Caco-2 (cell line): ENCODE measurements at regions not wholly inside any gene's neighbourhood (a gene's known extent, or its start where the extent isn't known, plus 50 kb on each side); places are given as distances from the start of the nearest gene placed in this dataset.

Experiments
- BruUV-seq: library from RNA; stranded (reverse); fragments of 400-500 nt; replicated peaks from 2 replicates; lab custom pipeline; 2021; lab: Mats Ljungman, UMichigan
- CTCF ChIA-PET: fragments of 300-600 bp; sonication (Branson Sonifier 250); formaldehyde crosslinking; loops from one replicate; lab custom pipeline; 2022; ENCODE audit warnings: antibody characterized with exemption; lab: Charles Lee
- POLR2A ChIA-PET: fragments of 300-600 bp; sonication (Branson Sonifier 250); formaldehyde crosslinking; loops from one replicate; lab custom pipeline; 2022; ENCODE audit warnings: antibody characterized with exemption; lab: Charles Lee
- DNase-seq, 2 experiments: peaks; one replicate each; pipeline versions ENCODE4 v3.0.0 to v3.0.0-alpha.2; 2020 to 2022
- H3K27me3 ChIP-seq: replicated peaks from 2 replicates; pipeline ENCODE4 v1.6.0; 2011; ENCODE audit warnings: low read length; ENCODE audit not compliant: control insufficient read depth, insufficient read depth
- H3K36me3 ChIP-seq: 2 replicates; pipeline ENCODE4 v1.5.1; 2011; ENCODE audit warnings: low read length; ENCODE audit not compliant: control insufficient read depth, insufficient read depth
- H3K4me1 ChIP-seq: fragments of 250-450 bp; sonication (Bioruptor Pico); 2 replicates; pipeline ENCODE4 v1.5.1; 2020; ENCODE audit warnings: mild to moderate bottlenecking
- H3K4me3 ChIP-seq: 2 replicates; pipeline ENCODE4 v1.5.1; 2011; ENCODE audit warnings: low read depth, mild to moderate bottlenecking, control low read depth, low read length
- H3K9me3 ChIP-seq: fragments of 250-450 bp; sonication (Bioruptor Pico); 2 replicates; pipeline ENCODE4 v1.5.1; 2020; ENCODE audit warnings: mild to moderate bottlenecking, moderate library complexity
- H3K27ac Mint-ChIP-seq: one replicate; pipeline ENCODE4 v1.8.0; 2022; ENCODE audit warnings: mixed read lengths; ENCODE audit not compliant: unreplicated experiment
- H3K27me3 Mint-ChIP-seq: one replicate; pipeline ENCODE4 v1.8.0; 2022; ENCODE audit warnings: mixed read lengths; ENCODE audit not compliant: insufficient read depth, unreplicated experiment
- H3K36me3 Mint-ChIP-seq: one replicate; pipeline ENCODE4 v1.8.0; 2022; ENCODE audit warnings: mild to moderate bottlenecking, mixed read lengths; ENCODE audit not compliant: insufficient read depth, unreplicated experiment
- H3K4me1 Mint-ChIP-seq: one replicate; pipeline ENCODE4 v1.8.0; 2022; ENCODE audit warnings: low read depth, mixed read lengths; ENCODE audit not compliant: unreplicated experiment
- H3K4me3 Mint-ChIP-seq: one replicate; pipeline ENCODE4 v1.8.0; 2022; ENCODE audit warnings: mild to moderate bottlenecking, moderate library complexity, mixed read lengths; ENCODE audit not compliant: unreplicated experiment
- H3K9me3 Mint-ChIP-seq: one replicate; pipeline ENCODE4 v1.8.0; 2022; ENCODE audit warnings: mixed read lengths; ENCODE audit not compliant: unreplicated experiment
- CTCF ChIP-seq, 2 experiments: fragments of 200-600 bp in 1 of 2; IDR thresholded peaks; 1 replicate in 1 of 2; 2 replicates in 1 of 2; pipeline versions ENCODE4 v1.5.1 to v1.8.0; 2011 to 2022; ENCODE audit warnings: antibody characterized with exemption in 1 of 2, control low read depth in 1 of 2, inconsistent platforms in 1 of 2, low read depth in 1 of 2, low read length in 1 of 2, mild to moderate bottlenecking in 1 of 2, moderate library complexity in 1 of 2; ENCODE audit not compliant: insufficient read depth in 1 of 2, severe bottlenecking in 1 of 2, unreplicated experiment in 1 of 2
- intact Hi-C: fragments of 100-400 bp; cut with micrococcal nuclease; formaldehyde crosslinking; loops from one replicate; pipeline ENCODE4 v1.10.0; 2022; ENCODE audit not compliant: unreplicated experiment

- H3K27ac Mint-ChIP-seq = no peak overlapping the region
These were observed 151.8 kb upstream of the GCFC2 start for GRCh38 chr2:75862547-75862946.

GRCh38 chr2:75853436-75853835, 142.7 kb upstream of the GCFC2 start:
- Mint-ChIP-seq H3K9me3 (peaks cover 52% of the 10 kb centered on the region), H3K4me3 (no peak overlapping the region), H3K27ac (no peak overlapping the region), H3K27me3 (no peaks in the 10 kb centered on the region), H3K36me3 (no peaks in the 10 kb centered on the region), H3K4me1 (no peaks in the 10 kb centered on the region)
- H3K9me3 ChIP-seq = 0 out of 2 replicates have a peak, but pooled peaks cover 7% of the 10 kb centered on the region
- intact Hi-C loops = loop anchor here (5.0 kb wide), 1 partner anchor 61 kb away; no protein-coding TSS in a partner anchor
- BruUV-seq = no TSS peak
- no peak for DNase-seq
- H3K36me3 ChIP-seq = no peaks in the 10 kb centered on the region
- TF ChIP-seq CTCF (IDR thresholded peaks at IDR 0.05; ENCODE audit: insufficient read depth in 1 of 2, low read depth in 1 of 2, low read length in 1 of 2, severe bottlenecking in 1 of 2, unreplicated experiment in 1 of 2) = no peak
- ChIA-PET POLR2A (no interaction called here), CTCF (no interaction called here)
- no peaks in the 10 kb centered on the region for H3K4me1 ChIP-seq
- H3K27me3 ChIP-seq = no peaks in the 10 kb centered on the region
- H3K4me3 ChIP-seq = no peak overlapping the region

More at GRCh38 chr2:75862547-75862946, 151.8 kb upstream of the GCFC2 start:
- Histone ChIP-seq H3K27me3 (no peaks in the 10 kb centered on the region), H3K4me1 (no peaks in the 10 kb centered on the region), H3K9me3 (no peaks in the 10 kb centered on the region; the same call in 1 of the 2 replicates), H3K36me3 (no peaks in the 10 kb centered on the region), H3K4me3 (no peak overlapping the region)
- CTCF ChIA-PET = no interaction called here
- Mint-ChIP-seq H3K9me3 (peaks cover 2% of the 10 kb centered on the region), H3K27me3 (no peaks in the 10 kb centered on the region), H3K36me3 (no peaks in the 10 kb centered on the region), H3K4me1 (no peaks in the 10 kb centered on the region), H3K4me3 (no peak overlapping the region)
- no peak for DNase-seq
- no TSS peak for BruUV-seq
- POLR2A ChIA-PET = no interaction called here
- no peak for TF ChIP-seq CTCF (IDR thresholded peaks at IDR 0.05; ENCODE audit: insufficient read depth in 1 of 2, low read depth in 1 of 2, low read length in 1 of 2, severe bottlenecking in 1 of 2, unreplicated experiment in 1 of 2)
- intact Hi-C loops = no loop called here

GRCh38 chr2:75852639-75853038, 141.9 kb upstream of the GCFC2 start:
- ChIA-PET CTCF (no interaction called here), POLR2A (no interaction called here)
- H3K4me3 ChIP-seq = no peak overlapping the region
- H3K27me3 Mint-ChIP-seq = no peaks in the 10 kb centered on the region
- H3K4me3 Mint-ChIP-seq = no peak overlapping the region
- no peak for TF ChIP-seq CTCF (IDR thresholded peaks at IDR 0.05; ENCODE audit: insufficient read depth in 1 of 2, low read depth in 1 of 2, low read length in 1 of 2, severe bottlenecking in 1 of 2, unreplicated experiment in 1 of 2)
- H3K36me3 ChIP-seq = no peaks in the 10 kb centered on the region
- H3K9me3 Mint-ChIP-seq = peaks cover 50% of the 10 kb centered on the region
- H3K9me3 ChIP-seq = 0 out of 2 replicates have a peak, but pooled peaks cover 7% of the 10 kb centered on the region
- no peak for DNase-seq
- BruUV-seq = no TSS peak
- H3K36me3 Mint-ChIP-seq = no peaks in the 10 kb centered on the region
- intact Hi-C loops = loop anchor here (5.0 kb wide), 1 partner anchor 60 kb away; no protein-coding TSS in a partner anchor
- H3K4me1 Mint-ChIP-seq = no peaks in the 10 kb centered on the region
- no peaks in the 10 kb centered on the region for H3K27me3 ChIP-seq
- H3K27ac Mint-ChIP-seq = no peak overlapping the region
- no peaks in the 10 kb centered on the region for H3K4me1 ChIP-seq
